22Rv1 (cell line): ENCODE measurements at regions not wholly inside any gene's neighbourhood (a gene's known extent, or its start where the extent isn't known, plus 50 kb on each side); places are given as distances from the start of the nearest gene placed in this dataset.

Source experiments
- ZFX ChIP-seq: fragments of 450-650 bp; IDR thresholded peaks from 2 replicates; pipeline ENCODE4 v1.6.1; 2017; ENCODE audit warnings: antibody characterized with exemption, borderline replicate concordance
- TF ChIP-seq, protein P1 (sequence below): fragments of 450-650 bp; IDR thresholded peaks from 2 replicates; pipeline ENCODE4 v1.5.1; 2017; ENCODE audit warnings: mild to moderate bottlenecking

GRCh38 chr1:5405263-5405662, 587.0 kb downstream of the NPHP4 start:
- TF ChIP-seq, protein P1, sequence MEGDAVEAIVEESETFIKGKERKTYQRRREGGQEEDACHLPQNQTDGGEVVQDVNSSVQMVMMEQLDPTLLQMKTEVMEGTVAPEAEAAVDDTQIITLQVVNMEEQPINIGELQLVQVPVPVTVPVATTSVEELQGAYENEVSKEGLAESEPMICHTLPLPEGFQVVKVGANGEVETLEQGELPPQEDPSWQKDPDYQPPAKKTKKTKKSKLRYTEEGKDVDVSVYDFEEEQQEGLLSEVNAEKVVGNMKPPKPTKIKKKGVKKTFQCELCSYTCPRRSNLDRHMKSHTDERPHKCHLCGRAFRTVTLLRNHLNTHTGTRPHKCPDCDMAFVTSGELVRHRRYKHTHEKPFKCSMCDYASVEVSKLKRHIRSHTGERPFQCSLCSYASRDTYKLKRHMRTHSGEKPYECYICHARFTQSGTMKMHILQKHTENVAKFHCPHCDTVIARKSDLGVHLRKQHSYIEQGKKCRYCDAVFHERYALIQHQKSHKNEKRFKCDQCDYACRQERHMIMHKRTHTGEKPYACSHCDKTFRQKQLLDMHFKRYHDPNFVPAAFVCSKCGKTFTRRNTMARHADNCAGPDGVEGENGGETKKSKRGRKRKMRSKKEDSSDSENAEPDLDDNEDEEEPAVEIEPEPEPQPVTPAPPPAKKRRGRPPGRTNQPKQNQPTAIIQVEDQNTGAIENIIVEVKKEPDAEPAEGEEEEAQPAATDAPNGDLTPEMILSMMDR = no peak
- no peak for TF ChIP-seq ZFX
